DMS114 treated with DMSO at 0.1 percent for 48 hours (cell line): ENCODE measurements at regions not wholly inside any gene's neighbourhood (a gene's known extent, or its start where the extent isn't known, plus 50 kb on each side); places are given as distances from the start of the nearest gene placed in this dataset.

Experiments
- DNase-seq: peaks from one replicate; lab custom pipeline; 2025; ENCODE audit not compliant: unreplicated experiment; lab: John Stamatoyannopoulos, UW

DNA sequence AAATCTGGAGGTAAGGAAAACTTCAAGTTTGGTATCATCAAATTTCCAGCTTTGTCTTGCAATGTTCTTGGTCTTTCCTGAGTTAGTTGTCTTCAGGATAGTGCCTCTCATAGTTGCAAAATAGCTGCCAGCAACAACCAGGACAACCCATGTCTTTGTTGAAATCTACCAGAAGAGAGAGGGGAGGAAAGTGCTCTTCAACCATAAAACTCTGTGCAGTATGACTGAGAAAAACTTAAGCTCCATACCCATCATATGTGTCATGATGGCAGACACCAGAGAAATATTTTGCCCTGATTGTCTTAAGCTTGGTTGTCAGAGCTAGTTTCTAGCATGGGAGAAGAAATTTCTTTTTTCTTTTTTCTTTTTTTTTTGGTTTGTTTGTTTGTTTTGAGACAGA, 103.3 kb downstream of the SPRY2 start:
- DNase-seq, result no peak

DNA sequence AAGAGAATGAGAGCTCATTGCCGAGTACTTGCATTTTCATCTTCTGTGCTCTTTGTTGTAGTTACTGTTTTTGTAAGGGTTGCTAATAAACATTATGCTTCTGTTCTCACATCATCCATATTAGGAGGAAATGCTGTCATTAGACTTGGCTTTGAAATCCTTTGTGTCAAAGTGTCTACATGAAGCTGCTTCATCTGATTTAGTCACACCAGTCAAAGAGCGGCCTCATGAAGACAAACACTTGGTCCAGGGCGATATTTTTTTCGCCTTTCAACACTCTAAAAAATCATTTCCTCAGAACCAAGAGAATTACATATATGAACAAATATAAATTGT, 105.0 kb downstream of the SPRY2 start:
- DNase-seq, result no peak

DNA sequence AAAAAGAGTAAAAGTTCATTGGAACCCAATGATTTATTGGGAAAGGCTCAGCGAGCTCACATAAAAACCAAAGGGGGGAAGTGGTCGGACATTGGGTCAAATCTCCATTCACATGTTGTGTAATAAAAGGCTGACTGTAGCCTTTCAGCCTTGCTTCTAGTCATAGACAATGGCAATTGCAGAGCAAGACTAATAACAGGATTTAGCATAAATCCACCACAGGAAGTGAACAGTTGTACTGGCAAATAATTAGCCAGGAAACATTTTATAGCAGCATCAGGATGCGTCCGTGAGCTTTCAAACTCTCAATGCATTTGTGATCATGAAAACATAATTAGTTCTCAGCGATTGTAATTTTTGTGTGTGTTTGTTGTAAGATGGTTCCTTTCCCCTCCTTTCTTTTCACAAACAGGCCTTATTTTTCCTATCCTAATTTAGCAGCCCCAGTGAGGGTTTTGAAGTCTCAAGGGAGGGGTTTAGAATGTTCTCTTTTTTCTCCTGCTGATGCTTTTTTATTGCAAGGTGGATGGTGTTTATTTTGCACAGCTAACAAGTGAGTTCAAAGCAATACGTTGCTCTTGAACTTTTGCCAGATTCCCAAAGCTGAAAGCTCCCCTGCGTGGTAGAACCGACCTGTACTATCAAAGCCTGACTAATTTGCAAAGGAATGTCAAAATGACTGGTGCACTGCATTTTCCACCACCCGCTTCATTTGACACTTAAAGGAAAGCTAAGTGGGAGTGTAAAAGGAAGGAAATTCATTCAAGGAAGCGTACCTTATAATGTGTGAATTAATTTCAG, 105.6 kb downstream of the SPRY2 start:
- no peak for DNase-seq

DNA sequence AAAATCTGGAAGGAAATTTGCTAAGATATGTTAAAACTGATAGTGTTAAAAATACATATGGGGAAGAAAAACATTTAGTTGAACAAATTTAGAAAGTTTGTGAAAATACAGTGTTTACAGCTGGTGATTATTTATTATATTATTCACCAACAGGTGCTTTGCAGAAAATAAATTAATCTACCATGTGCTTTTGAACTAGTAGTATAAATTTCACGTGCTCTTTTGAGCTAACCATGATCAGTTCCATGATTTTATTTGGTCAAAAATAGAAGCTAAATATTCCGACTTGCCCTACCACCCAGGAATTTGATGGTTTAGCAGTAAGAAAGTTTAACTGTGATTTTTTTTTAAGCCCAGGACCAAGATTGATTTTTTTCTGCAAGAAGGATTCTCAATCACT, 113.3 kb downstream of the SPRY2 start:
- DNase-seq, result no peak

DNA sequence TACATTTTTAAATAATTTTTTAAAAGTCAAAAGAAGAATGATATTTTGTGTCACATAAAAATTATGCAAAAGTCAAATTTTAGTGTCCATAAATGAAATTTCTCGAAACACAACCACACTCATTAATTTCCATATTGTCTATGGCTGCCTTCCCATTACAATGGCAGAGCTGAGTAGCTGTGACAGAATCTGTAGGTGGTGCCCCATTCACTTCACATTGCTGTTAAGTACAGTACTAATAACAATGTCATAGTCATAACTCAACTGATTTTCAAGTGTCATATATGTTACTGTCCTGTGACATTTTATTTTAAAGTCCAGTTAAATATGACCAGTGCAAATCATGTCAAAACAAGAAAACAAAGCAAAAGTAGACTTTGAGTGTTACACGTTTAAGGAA, 114.3 kb downstream of the SPRY2 start:
- DNase-seq, result no peak

- DNase-seq, result no peak
Measured at GRCh38 chr13:80224468-80224867, 116.5 kb downstream of the SPRY2 start.

DNA sequence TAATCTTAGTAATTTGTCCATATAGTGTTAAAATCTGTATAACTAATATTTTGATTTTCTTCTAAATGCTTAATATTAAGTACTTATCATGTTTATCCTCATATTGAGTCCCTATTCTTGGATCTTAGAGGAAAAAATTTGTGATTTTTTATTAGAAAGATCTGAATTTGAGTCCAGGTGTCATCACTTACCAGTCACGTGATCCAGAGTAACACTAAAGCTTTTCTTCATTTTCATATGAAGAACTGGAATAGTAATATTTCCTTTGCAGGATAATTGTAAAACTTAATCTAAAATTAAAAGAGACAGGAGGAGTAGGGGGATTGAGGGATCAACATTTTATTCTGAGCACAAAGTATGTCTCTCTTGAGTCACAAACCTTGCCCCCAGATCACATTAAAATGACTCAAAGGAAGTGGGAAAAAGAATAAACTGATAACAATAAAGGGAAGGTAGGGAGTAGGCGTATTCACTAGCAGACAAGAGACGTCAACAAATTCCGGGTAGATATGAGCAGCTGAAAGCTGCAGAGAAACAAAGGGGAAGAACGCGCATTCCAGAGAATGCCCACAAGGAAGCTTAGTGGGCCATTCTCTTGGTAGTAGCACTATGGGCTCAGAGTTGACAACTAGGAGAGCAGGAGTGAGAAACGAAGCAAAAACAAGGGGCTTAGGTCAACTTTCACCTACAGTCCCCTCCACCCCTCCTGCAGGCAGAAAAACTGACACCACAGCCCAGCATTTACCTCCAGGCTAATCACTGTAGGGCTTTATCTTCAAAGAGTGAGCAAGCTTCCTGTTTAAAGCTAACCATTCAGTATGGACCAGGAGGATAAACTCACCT, 123.1 kb downstream of the SPRY2 start:
- DNase-seq, result no peak

DNA sequence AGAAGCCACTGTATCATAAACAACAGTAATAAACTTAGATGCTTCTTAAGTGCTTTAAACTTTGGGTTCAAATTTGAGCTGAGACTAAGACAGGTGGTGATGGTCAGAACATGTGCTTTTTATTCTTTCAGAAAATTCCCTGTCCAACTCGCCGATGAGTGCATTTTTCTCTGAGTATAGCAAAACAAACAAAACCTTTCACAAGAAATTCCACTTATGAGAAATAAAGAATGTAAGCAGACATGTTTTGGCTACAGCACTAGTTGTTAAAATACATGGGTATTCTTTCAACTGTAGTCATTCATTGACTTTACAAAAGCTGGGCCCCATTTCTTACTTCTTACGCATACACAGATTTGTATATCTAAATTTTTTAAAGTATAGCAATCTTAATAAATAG, 125.6 kb downstream of the SPRY2 start:
- DNase-seq, result no peak

GRCh38 chr13:80214521-80214991, 126.4 kb downstream of the SPRY2 start:
- no peak for DNase-seq

- DNase-seq, result no peak
Measured at GRCh38 chr13:80214050-80214449, 126.9 kb downstream of the SPRY2 start.

DNA sequence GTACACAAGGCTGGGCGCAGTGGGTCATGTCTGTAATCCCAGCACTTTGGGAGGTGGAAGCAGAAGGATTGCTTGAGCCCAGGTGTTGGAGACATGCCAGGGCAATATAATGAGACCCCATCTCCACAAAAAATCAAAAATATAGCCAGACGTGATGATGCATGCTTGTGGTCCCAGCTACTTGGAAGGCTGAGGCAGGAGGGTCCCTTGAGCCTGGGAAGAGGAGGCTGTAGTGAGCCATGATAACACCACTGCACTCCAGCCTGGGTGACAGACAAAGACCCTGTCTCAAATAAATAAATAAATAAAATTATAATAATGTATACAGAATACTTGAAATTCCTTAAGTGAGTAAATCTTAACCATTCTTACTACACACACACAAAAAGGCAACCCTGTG, 127.7 kb downstream of the SPRY2 start:
- DNase-seq, result no peak

DNA sequence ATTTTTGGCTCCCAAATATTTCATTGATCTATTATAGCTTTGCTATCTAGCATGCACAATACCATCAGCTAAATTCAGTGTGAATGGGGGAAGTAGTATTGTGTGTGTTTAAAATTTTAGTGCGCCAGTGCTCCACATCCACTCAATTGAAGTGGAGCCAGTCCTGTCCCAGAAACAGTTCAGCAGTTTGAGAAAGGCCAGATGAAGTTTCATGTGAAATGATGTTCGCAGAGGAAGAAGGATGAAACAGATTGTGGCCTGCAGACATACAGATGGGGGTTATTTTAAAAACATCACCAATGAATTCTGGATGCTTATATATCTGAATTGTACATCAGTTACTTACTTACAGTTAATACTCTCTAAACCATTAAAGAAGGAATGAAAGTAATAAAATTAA, 129.4 kb downstream of the SPRY2 start:
- no peak for DNase-seq

DNA sequence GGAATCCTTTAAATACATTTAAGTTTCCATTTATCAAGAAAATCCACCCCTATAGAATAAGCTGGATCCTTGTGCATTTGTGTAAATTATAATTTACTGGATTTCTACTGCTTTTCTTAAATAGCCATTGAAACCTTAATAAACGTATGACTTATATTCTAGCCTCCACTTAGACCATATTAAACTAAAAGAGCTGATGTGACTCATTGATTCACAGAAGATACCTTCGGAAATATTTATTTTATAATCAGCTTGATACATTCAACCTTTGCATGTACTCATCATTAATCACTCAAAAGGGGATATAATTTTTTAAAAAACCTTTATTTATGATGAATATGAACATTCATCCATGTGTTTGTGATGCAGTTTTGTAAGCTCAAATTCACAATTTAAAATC, 136.3 kb downstream of the SPRY2 start:
- no peak for DNase-seq

GRCh38 chr13:80203496-80203895, 137.4 kb downstream of the SPRY2 start:
- DNase-seq, result no peak

- no peak for DNase-seq
Measured at GRCh38 chr13:80201694-80202468, 139.0 kb downstream of the SPRY2 start.

DNA sequence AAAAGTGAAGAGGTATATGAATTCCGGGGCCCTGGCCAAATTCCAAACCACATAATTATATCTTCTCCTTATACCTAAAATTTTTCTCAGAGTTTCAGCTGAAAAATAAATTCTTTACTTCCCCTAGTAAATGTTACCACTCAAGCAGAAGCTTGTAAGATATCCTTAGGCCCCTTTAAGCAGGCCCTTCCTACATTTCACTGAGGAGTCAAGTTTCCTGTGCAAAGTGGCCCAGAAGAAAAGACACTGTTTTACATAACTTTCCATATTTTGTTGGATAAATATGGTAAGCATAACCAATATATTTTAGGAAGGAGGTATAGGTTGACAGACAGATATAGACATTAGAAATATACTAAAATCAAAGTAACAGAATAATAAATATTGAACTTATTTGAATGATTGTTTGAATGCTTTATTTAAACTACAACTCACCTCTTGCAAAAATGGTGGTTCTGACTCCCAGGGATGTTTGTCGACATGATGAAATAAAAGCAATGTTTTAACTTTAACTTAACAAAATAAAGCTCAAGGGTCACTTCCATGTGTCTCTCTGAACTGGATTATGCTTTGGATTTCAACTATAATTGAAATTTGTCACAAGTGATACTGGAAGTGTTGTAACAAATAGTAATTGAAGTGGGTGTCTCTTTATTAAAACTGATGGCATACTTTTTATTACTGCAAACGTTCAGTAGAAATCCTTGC, 141.2 kb downstream of the SPRY2 start:
- DNase-seq, result no peak

DNA sequence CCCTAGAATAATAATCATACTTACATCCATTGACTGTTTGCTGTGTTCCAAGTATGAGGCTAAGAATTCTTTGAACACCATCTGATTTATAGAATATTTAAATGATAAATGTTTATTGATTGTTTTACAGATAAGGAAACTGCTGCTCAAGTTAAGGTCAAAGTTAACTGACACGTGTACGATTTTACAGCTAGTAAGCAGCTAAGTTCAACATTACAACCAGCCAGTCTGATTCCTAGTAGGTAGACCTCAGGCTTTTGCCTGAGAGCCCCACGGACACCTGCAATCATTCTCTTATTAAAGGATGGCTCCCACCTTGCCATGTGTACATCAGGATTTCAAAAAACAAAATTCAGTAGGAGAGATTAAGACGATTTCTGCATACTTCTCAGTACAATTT, 141.9 kb downstream of the SPRY2 start:
- DNase-seq, result no peak

- no peak for DNase-seq
Measured at GRCh38 chr13:80196756-80197155, 144.2 kb downstream of the SPRY2 start.

DNA sequence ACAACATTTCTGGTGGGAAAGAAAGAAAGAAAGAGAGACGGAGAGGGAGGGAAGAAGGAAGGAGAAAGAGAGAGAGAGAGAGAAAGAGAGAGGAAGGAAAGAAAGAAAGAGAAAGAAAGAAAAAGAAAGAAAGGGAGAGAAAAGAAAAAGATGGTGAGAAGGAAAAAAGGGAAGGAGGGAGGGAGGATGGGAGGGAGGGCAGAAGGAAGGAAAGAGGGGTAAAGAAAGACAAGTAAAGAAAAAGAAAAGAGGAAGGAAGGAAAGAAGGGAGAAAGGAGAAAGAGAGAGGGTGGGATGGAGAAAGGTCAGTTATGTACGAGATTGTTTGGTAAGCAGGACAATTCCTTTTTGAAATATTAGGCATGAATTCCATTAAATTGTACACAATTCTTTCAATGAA, 145.3 kb downstream of the SPRY2 start:
- no peak for DNase-seq

- no peak for DNase-seq
Measured at GRCh38 chr13:80189889-80190597, 150.9 kb downstream of the SPRY2 start.
